Lower leg skin (tissue), 3 donors: ENCODE measurements at regions not wholly inside any gene's neighbourhood (a gene's known extent, or its start where the extent isn't known, plus 50 kb on each side); places are given as distances from the start of the nearest gene placed in this dataset.

Source experiments
- POLR2A ChIP-seq, 2 donors: fragments of 450-650 bp; IDR thresholded peaks; one replicate each; pipeline ENCODE4 v1.6.1; 2016 to 2017; ENCODE audit warnings: antibody characterized with exemption in 2 of 2, mild to moderate bottlenecking in 1 of 2, moderate library complexity in 1 of 2
- TF ChIP-seq, protein P1 (sequence below), 3 donors: fragments of 450-650 bp; IDR thresholded peaks; one replicate each; pipeline ENCODE4 v1.5.1; 2016; ENCODE audit warnings: antibody characterized with exemption in 3 of 3, mild to moderate bottlenecking in 3 of 3, moderate library complexity in 2 of 3

DNA sequence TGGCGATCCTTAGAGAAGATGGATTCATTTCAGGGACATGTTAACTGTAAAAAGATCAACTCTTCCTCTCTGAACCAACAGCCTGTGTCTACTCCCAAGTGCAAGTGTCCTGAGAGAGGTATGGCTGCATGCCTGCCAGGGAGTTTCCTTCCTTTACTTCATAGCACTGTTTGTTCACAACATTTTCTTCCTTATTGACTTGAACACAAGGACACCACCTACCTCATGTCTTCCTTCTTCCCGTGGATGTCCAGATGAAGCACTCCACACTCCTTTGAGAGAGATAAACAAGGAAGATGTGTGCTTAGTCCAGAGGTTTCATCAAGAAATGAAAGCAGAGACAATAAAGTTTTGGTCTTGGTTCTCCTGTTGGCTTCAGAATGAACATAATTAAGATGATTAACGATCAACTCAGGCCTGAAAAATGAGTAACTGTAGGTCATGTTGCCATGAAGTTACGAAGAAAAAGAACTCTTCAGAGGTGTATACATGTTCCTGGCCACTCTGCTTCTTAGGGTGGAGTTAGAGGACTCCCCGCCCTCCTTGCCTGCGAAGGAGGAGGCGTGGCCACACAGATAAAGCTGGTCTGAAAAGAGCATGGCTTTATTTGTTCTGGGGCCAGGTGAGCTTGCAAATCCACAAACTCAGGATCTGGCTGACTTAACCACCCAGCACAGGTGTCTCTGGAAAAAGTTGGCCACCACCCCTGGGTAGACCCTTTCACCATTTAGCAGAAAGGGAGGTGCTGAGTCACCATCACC, 155.0 kb upstream of the KCTD1 start:
- TF ChIP-seq, protein P1, sequence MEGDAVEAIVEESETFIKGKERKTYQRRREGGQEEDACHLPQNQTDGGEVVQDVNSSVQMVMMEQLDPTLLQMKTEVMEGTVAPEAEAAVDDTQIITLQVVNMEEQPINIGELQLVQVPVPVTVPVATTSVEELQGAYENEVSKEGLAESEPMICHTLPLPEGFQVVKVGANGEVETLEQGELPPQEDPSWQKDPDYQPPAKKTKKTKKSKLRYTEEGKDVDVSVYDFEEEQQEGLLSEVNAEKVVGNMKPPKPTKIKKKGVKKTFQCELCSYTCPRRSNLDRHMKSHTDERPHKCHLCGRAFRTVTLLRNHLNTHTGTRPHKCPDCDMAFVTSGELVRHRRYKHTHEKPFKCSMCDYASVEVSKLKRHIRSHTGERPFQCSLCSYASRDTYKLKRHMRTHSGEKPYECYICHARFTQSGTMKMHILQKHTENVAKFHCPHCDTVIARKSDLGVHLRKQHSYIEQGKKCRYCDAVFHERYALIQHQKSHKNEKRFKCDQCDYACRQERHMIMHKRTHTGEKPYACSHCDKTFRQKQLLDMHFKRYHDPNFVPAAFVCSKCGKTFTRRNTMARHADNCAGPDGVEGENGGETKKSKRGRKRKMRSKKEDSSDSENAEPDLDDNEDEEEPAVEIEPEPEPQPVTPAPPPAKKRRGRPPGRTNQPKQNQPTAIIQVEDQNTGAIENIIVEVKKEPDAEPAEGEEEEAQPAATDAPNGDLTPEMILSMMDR (IDR thresholded peaks at IDR 0.05) = no peak
- TF ChIP-seq POLR2A (IDR thresholded peaks at IDR 0.05) = no peak
